HFF-Myc (cell line): ENCODE measurements at regions not wholly inside any gene's neighbourhood (a gene's known extent, or its start where the extent isn't known, plus 50 kb on each side); places are given as distances from the start of the nearest gene placed in this dataset.

Experiments used
- DNase-seq: peaks from one replicate; pipeline ENCODE4 v3.0.0-alpha.2; 2011; ENCODE audit warnings: low read depth; ENCODE audit errors: extremely low read depth
- H3K4me3 ChIP-seq: replicated peaks from 2 replicates; pipeline ENCODE4 v1.5.1; 2011; ENCODE audit warnings: low read depth, mild to moderate bottlenecking, control low read depth, low read length
- CTCF ChIP-seq: IDR thresholded peaks from 2 replicates; pipeline ENCODE4 v1.5.1; 2012; ENCODE audit warnings: mild to moderate bottlenecking, low read depth, low read length, control low read depth; ENCODE audit errors: missing control alignments

- TF ChIP-seq CTCF, result no peak
- no peak for DNase-seq
- no peak overlapping the region for H3K4me3 ChIP-seq
These were observed 295.4 kb downstream of the FSCB start for GRCh38 chr14:44211718-44212117.

- TF ChIP-seq CTCF, result no peak
- DNase-seq, result no peak
- H3K4me3 ChIP-seq, result no peak overlapping the region
These were observed 302.8 kb downstream of the FSCB start for GRCh38 chr14:44204061-44204835.

- TF ChIP-seq CTCF, result no peak
- no peak overlapping the region for H3K4me3 ChIP-seq
- no peak for DNase-seq
These were observed 326.1 kb downstream of the FSCB start for GRCh38 chr14:44180975-44181374.

- TF ChIP-seq CTCF, result no peak
- no peak for DNase-seq
- no peak overlapping the region for H3K4me3 ChIP-seq
These were observed 336.5 kb downstream of the FSCB start for GRCh38 chr14:44170556-44170955.

- no peak for DNase-seq
- H3K4me3 ChIP-seq, result no peak overlapping the region
- TF ChIP-seq CTCF, result no peak
These were observed 337.0 kb downstream of the FSCB start for GRCh38 chr14:44170101-44170500.

GRCh38 chr14:44168566-44168965 is 338.5 kb downstream of the FSCB start:
- DNase-seq, result no peak
- H3K4me3 ChIP-seq, result no peak overlapping the region
- no peak for TF ChIP-seq CTCF

GRCh38 chr14:44166611-44167010 is 340.5 kb downstream of the FSCB start:
- TF ChIP-seq CTCF, result no peak
- no peak overlapping the region for H3K4me3 ChIP-seq
- DNase-seq, result no peak
